ENCODE measurements at regions not wholly inside any gene's neighbourhood (a gene's known extent, or its start where the extent isn't known, plus 50 kb on each side); places are given as distances from the start of the nearest gene placed in this dataset.

GRCh38 chr2:228597032-228597431 is 415.5 kb upstream of the SPHKAP start:
- no peaks in the 10 kb centered on the region for H3K9me3 ChIP-seq
- 0% methylated on average over 1 of the region's 1 CpG for WGBS, 2 donors
- no peak overlapping the region for H3K27ac ChIP-seq
- no peak overlapping the region for H3K4me3 ChIP-seq
- no peaks in the 10 kb centered on the region for H3K4me1 ChIP-seq
- H3K27me3 ChIP-seq: no peaks in the 10 kb centered on the region
- intact Hi-C loops (cut with DNase I): no loop called here
- no peak for DNase-seq
- no peaks in the 10 kb centered on the region for H3K36me3 ChIP-seq
- TF ChIP-seq POLR2A (IDR thresholded peaks at IDR 0.05) (no peak), POLR2AphosphoS5 (IDR thresholded peaks at IDR 0.05) (no peak), EP300 (IDR thresholded peaks at IDR 0.05) (no peak), CTCF (IDR thresholded peaks at IDR 0.05) (no peak)

GRCh38 chr2:228594012-228594411 is 412.5 kb upstream of the SPHKAP start:
- no peaks in the 10 kb centered on the region for H3K36me3 ChIP-seq
- TF ChIP-seq POLR2A (IDR thresholded peaks at IDR 0.05) (no peak), POLR2AphosphoS5 (IDR thresholded peaks at IDR 0.05) (no peak), CTCF (IDR thresholded peaks at IDR 0.05) (no peak), EP300 (IDR thresholded peaks at IDR 0.05) (no peak)
- H3K27me3 ChIP-seq: no peaks in the 10 kb centered on the region
- intact Hi-C loops (cut with DNase I): no loop called here
- no peak for DNase-seq
- 12 to 42% methylated on average over 2 of the region's 2 CpGs for WGBS, 2 donors
- no peak overlapping the region for H3K4me3 ChIP-seq
- H3K27ac ChIP-seq: no peak overlapping the region
- no peaks in the 10 kb centered on the region for H3K9me3 ChIP-seq
- H3K4me1 ChIP-seq: no peaks in the 10 kb centered on the region

- TF ChIP-seq CTCF (IDR thresholded peaks at IDR 0.05) (no peak), EP300 (IDR thresholded peaks at IDR 0.05) (no peak), POLR2A (IDR thresholded peaks at IDR 0.05) (no peak), POLR2AphosphoS5 (IDR thresholded peaks at IDR 0.05) (no peak)
- Histone ChIP-seq H3K36me3 (no peaks in the 10 kb centered on the region), H3K27ac (no peak overlapping the region), H3K4me1 (no peaks in the 10 kb centered on the region), H3K27me3 (no peaks in the 10 kb centered on the region), H3K9me3 (no peaks in the 10 kb centered on the region), H3K4me3 (no peak overlapping the region)
- no peak for DNase-seq
- intact Hi-C loops (cut with DNase I): no loop called here
- 58 to 76% methylated on average over 4 of the region's 4 CpGs for WGBS, 2 donors
These were observed 411.4 kb upstream of the SPHKAP start for GRCh38 chr2:228592925-228593324.

- Histone ChIP-seq H3K27ac (no peak overlapping the region), H3K27me3 (no peaks in the 10 kb centered on the region), H3K4me1 (no peaks in the 10 kb centered on the region), H3K9me3 (no peaks in the 10 kb centered on the region), H3K36me3 (no peaks in the 10 kb centered on the region), H3K4me3 (no peak overlapping the region)
- intact Hi-C loops (cut with DNase I): no loop called here
- no peak for DNase-seq
- TF ChIP-seq CTCF (IDR thresholded peaks at IDR 0.05) (no peak), POLR2A (IDR thresholded peaks at IDR 0.05) (no peak), EP300 (IDR thresholded peaks at IDR 0.05) (no peak), POLR2AphosphoS5 (IDR thresholded peaks at IDR 0.05) (no peak)
- WGBS, 2 donors: 87 to 92% methylated on average over 2 of the region's 2 CpGs
These were observed 409.2 kb upstream of the SPHKAP start for GRCh38 chr2:228590681-228591080.

GRCh38 chr2:228589115-228589514 is 407.6 kb upstream of the SPHKAP start:
- no peaks in the 10 kb centered on the region for H3K9me3 ChIP-seq
- no peaks in the 10 kb centered on the region for H3K27me3 ChIP-seq
- no peak for TF ChIP-seq POLR2AphosphoS5 (IDR thresholded peaks at IDR 0.05)
- no peak for TF ChIP-seq CTCF (IDR thresholded peaks at IDR 0.05)
- TF ChIP-seq EP300 (IDR thresholded peaks at IDR 0.05): no peak
- no peak for TF ChIP-seq POLR2A (IDR thresholded peaks at IDR 0.05)
- intact Hi-C loops (cut with DNase I): no loop called here
- WGBS, 2 donors: 71 to 80% methylated on average over 4 of the region's 4 CpGs
- H3K4me1 ChIP-seq: no peaks in the 10 kb centered on the region
- no peak overlapping the region for H3K27ac ChIP-seq
- no peak for DNase-seq
- no peaks in the 10 kb centered on the region for H3K36me3 ChIP-seq
- H3K4me3 ChIP-seq: no peak overlapping the region

All from sigmoid colon (tissue), 6 donors.